Breast epithelium (tissue), 4 donors: ENCODE measurements at regions not wholly inside any gene's neighbourhood (a gene's known extent, or its start where the extent isn't known, plus 50 kb on each side); places are given as distances from the start of the nearest gene placed in this dataset.

ENCODE experiments used
- DNase-seq, 2 donors: peaks; one replicate each; pipeline ENCODE4 v3.0.0-alpha.2; 2019; ENCODE audit warnings: low spot score in 2 of 2
- H3K27ac ChIP-seq, 2 donors: fragments of 200-600 bp; sonication (generic) in 1 of 2; one replicate each; pipeline ENCODE4 v1.5.1; 2016 to 2019; ENCODE audit warnings: mild to moderate bottlenecking in 1 of 2
- H3K27me3 ChIP-seq, 2 donors: fragments of 200-600 bp; sonication (generic) in 1 of 2; one replicate each; pipeline versions ENCODE4 v1.5.1 to v1.6.0; 2017 to 2019; ENCODE audit warnings: control low read depth in 1 of 2, mild to moderate bottlenecking in 1 of 2
- H3K36me3 ChIP-seq: fragments of 200-600 bp; one replicate; pipeline ENCODE4 v1.5.1; 2019
- H3K4me1 ChIP-seq, 2 donors: fragments of 200-600 bp; sonication (generic); one replicate each; pipeline ENCODE4 v1.5.1; 2016 to 2019; ENCODE audit warnings: control low read depth in 1 of 2
- H3K4me3 ChIP-seq, 3 donors: fragments of 200-600 bp; sonication (generic); 1 replicate in 2 of 3; 2 replicates in 1 of 3; pipeline ENCODE4 v1.5.1; 2016 to 2019; ENCODE audit warnings: mild to moderate bottlenecking in 3 of 3, moderate library complexity in 2 of 3
- H3K9me3 ChIP-seq, 2 donors: fragments of 200-600 bp; sonication (generic) in 1 of 2; one replicate each; pipeline ENCODE4 v1.5.1; 2016 to 2019; ENCODE audit warnings: control low read depth in 1 of 2
- CTCF ChIP-seq, 3 donors: fragments of 450-650 bp; IDR thresholded peaks; one replicate each; pipeline ENCODE4 v1.5.1; 2016 to 2017; ENCODE audit warnings: antibody characterized with exemption in 3 of 3, mild to moderate bottlenecking in 3 of 3, moderate library complexity in 3 of 3
- POLR2A ChIP-seq: fragments of 450-650 bp; IDR thresholded peaks from one replicate; pipeline ENCODE4 v1.6.1; 2016; ENCODE audit warnings: antibody characterized with exemption, mild to moderate bottlenecking, moderate library complexity
- POLR2AphosphoS5 ChIP-seq, 3 donors: sonication (generic); formaldehyde crosslinking; IDR thresholded peaks; one replicate each; pipeline ENCODE4 v1.6.1; 2017; ENCODE audit warnings: antibody characterized with exemption in 3 of 3
- intact Hi-C: fragments of 100-400 bp; cut with DNase I; formaldehyde crosslinking; loops from one replicate; pipeline ENCODE4 v1.15.1; 2023; ENCODE audit warnings: low total_unique reads

GRCh38 chr12:74953697-74954096 lies 255.9 kb downstream of the KCNC2 start:
- Histone ChIP-seq H3K4me3 (no peak overlapping the region), H3K9me3 (peaks cover 7 to 16% of the 10 kb centered on the region in 2 donors), H3K27ac (no peak overlapping the region), H3K36me3 (no peaks in the 10 kb centered on the region), H3K27me3 (no peaks in the 10 kb centered on the region), H3K4me1 (no peaks in the 10 kb centered on the region)
- no peak for DNase-seq
- intact Hi-C loops = no loop called here
- TF ChIP-seq CTCF (IDR thresholded peaks at IDR 0.05) (no peak), POLR2AphosphoS5 (IDR thresholded peaks at IDR 0.05) (no peak), POLR2A (no peak)

GRCh38 chr12:74957231-74957630 lies 252.4 kb downstream of the KCNC2 start:
- no peak for DNase-seq
- Histone ChIP-seq H3K27ac (no peak overlapping the region), H3K4me3 (no peak overlapping the region), H3K9me3 (peaks cover 7 to 16% of the 10 kb centered on the region in 2 donors), H3K4me1 (no peaks in the 10 kb centered on the region), H3K36me3 (no peaks in the 10 kb centered on the region), H3K27me3 (no peaks in the 10 kb centered on the region)
- intact Hi-C loops = loop anchor here (2.0 kb wide), 1 partner anchor 44 kb away; no protein-coding TSS in a partner anchor
- TF ChIP-seq POLR2A (no peak), CTCF (IDR thresholded peaks at IDR 0.05) (no peak), POLR2AphosphoS5 (IDR thresholded peaks at IDR 0.05) (no peak)

GRCh38 chr12:74957634-74958033 lies 252.0 kb downstream of the KCNC2 start:
- TF ChIP-seq CTCF (IDR thresholded peaks at IDR 0.05) = no peak
- no peak for TF ChIP-seq POLR2A
- no peak for TF ChIP-seq POLR2AphosphoS5 (IDR thresholded peaks at IDR 0.05)
- H3K27ac ChIP-seq = no peak overlapping the region
- H3K27me3 ChIP-seq = no peaks in the 10 kb centered on the region
- intact Hi-C loops = loop anchor here (2.0 kb wide), 1 partner anchor 45 kb away; no protein-coding TSS in a partner anchor
- no peak overlapping the region for H3K4me3 ChIP-seq
- no peaks in the 10 kb centered on the region for H3K4me1 ChIP-seq
- no peak for DNase-seq
- H3K36me3 ChIP-seq = no peaks in the 10 kb centered on the region
- H3K9me3 ChIP-seq = peaks cover 7 to 16% of the 10 kb centered on the region in 2 donors

GRCh38 chr12:74959657-74960056 lies 250.0 kb downstream of the KCNC2 start:
- no peaks in the 10 kb centered on the region for H3K36me3 ChIP-seq
- no peaks in the 10 kb centered on the region for H3K4me1 ChIP-seq
- H3K9me3 ChIP-seq = peaks cover 7 to 16% of the 10 kb centered on the region in 2 donors
- TF ChIP-seq POLR2A (no peak), POLR2AphosphoS5 (IDR thresholded peaks at IDR 0.05) (no peak), CTCF (IDR thresholded peaks at IDR 0.05) (no peak)
- no peaks in the 10 kb centered on the region for H3K27me3 ChIP-seq
- DNase-seq = no peak
- no peak overlapping the region for H3K27ac ChIP-seq
- H3K4me3 ChIP-seq = no peak overlapping the region
- intact Hi-C loops = no loop called here

- Histone ChIP-seq H3K9me3 (no peaks in the 10 kb centered on the region), H3K27me3 (no peaks in the 10 kb centered on the region), H3K4me3 (no peak overlapping the region), H3K27ac (no peak overlapping the region), H3K4me1 (no peaks in the 10 kb centered on the region), H3K36me3 (no peaks in the 10 kb centered on the region)
- intact Hi-C loops = no loop called here
- no peak for DNase-seq
- TF ChIP-seq POLR2AphosphoS5 (IDR thresholded peaks at IDR 0.05) (no peak), CTCF (IDR thresholded peaks at IDR 0.05) (no peak), POLR2A (no peak)
Measured at GRCh38 chr12:74963304-74963703, 246.3 kb downstream of the KCNC2 start.
